Stimulated activated CD4-positive, alpha-beta T cell treated with anti-CD3 and anti-CD28 coated beads, Interleukin-1b, Interleukin-23, amount 100 ng/mL, for 48 hours (primary cell): ENCODE measurements at regions not wholly inside any gene's neighbourhood (a gene's known extent, or its start where the extent isn't known, plus 50 kb on each side); places are given as distances from the start of the nearest gene placed in this dataset.

ENCODE experiments used
- DNase-seq: peaks from one replicate; pipeline ENCODE4 v3.0.0-alpha.2; 2020

- no peak for DNase-seq
Measured at GRCh38 chr18:61727241-61728193, 165.3 kb downstream of the RNF152 start.

- DNase-seq = no peak
Measured at GRCh38 chr18:61724532-61724931, 168.3 kb downstream of the RNF152 start.

GRCh38 chr18:61722247-61722646, 170.6 kb downstream of the RNF152 start:
- no peak for DNase-seq

GRCh38 chr18:61720496-61720895, 172.3 kb downstream of the RNF152 start:
- DNase-seq = no peak

- DNase-seq = no peak
Measured at GRCh38 chr18:61719671-61720070, 173.1 kb downstream of the RNF152 start.

- no peak for DNase-seq
Measured at GRCh38 chr18:61718944-61719343, 173.9 kb downstream of the RNF152 start.

GRCh38 chr18:61714421-61714820, 178.4 kb downstream of the RNF152 start:
- no peak for DNase-seq

- DNase-seq = no peak
Measured at GRCh38 chr18:61713502-61713901, 179.3 kb downstream of the RNF152 start.

- DNase-seq = no peak
Measured at GRCh38 chr18:61710082-61710620, 182.7 kb downstream of the RNF152 start.

GRCh38 chr18:61706276-61706915, 186.4 kb downstream of the RNF152 start:
- no peak for DNase-seq

GRCh38 chr18:61703508-61703907, 189.3 kb downstream of the RNF152 start:
- DNase-seq = no peak

GRCh38 chr18:61702007-61702406, 190.8 kb downstream of the RNF152 start:
- no peak for DNase-seq

- no peak for DNase-seq
Measured at GRCh38 chr18:61699397-61700110, 193.3 kb downstream of the RNF152 start.

- DNase-seq = no peak
Measured at GRCh38 chr18:61697306-61697909, 195.4 kb downstream of the RNF152 start.

- no peak for DNase-seq
Measured at GRCh38 chr18:61694236-61694635, 198.6 kb downstream of the RNF152 start.

GRCh38 chr18:61690418-61691138, 202.2 kb downstream of the RNF152 start:
- no peak for DNase-seq

GRCh38 chr18:61687317-61687716, 205.5 kb downstream of the RNF152 start:
- DNase-seq = no peak

GRCh38 chr18:61683856-61684255, 209.0 kb downstream of the RNF152 start:
- no peak for DNase-seq

- no peak for DNase-seq
Measured at GRCh38 chr18:61681065-61681464, 211.7 kb downstream of the RNF152 start.

- no peak for DNase-seq
Measured at GRCh38 chr18:61679836-61680235, 213.0 kb downstream of the RNF152 start.

GRCh38 chr18:61677435-61677970, 215.3 kb downstream of the RNF152 start:
- no peak for DNase-seq
